T-helper 1 cell (primary cell): ENCODE measurements at regions not wholly inside any gene's neighbourhood (a gene's known extent, or its start where the extent isn't known, plus 50 kb on each side); places are given as distances from the start of the nearest gene placed in this dataset.
A peak's percentile ranks its signal among the peaks of the same experiment; 100 is the strongest.

ENCODE experiments used
- DNase-seq, 5 donors: peaks; one replicate each; pipeline ENCODE4 v3.0.0-alpha.2; 2012 to 2020

- no peak for DNase-seq
Observed at GRCh38 chr15:47179988-47180387, 537.3 kb upstream of the SEMA6D start.

- DNase-seq = no peak
Observed at GRCh38 chr15:47182818-47183217, 534.5 kb upstream of the SEMA6D start.

- no peak for DNase-seq
Observed at GRCh38 chr15:47184003-47184907, 533.0 kb upstream of the SEMA6D start.

GRCh38 chr15:47184908-47185801, 532.1 kb upstream of the SEMA6D start:
- no peak for DNase-seq

- DNase-seq = no peak
Observed at GRCh38 chr15:47186075-47186474, 531.2 kb upstream of the SEMA6D start.

GRCh38 chr15:47188758-47189507, 528.4 kb upstream of the SEMA6D start:
- DNase-seq = no peak

- DNase-seq = no peak
Observed at GRCh38 chr15:47194718-47195117, 522.6 kb upstream of the SEMA6D start.

GRCh38 chr15:47196048-47196447, 521.3 kb upstream of the SEMA6D start:
- DNase-seq = peak in 2 of 5 donors; percentile 23 to 38

GRCh38 chr15:47203993-47204392, 513.3 kb upstream of the SEMA6D start:
- DNase-seq = no peak

GRCh38 chr15:47206358-47206978, 510.8 kb upstream of the SEMA6D start:
- DNase-seq = no peak

- DNase-seq = no peak
Observed at GRCh38 chr15:47209591-47209990, 507.7 kb upstream of the SEMA6D start.

GRCh38 chr15:47212222-47213010, 504.9 kb upstream of the SEMA6D start:
- DNase-seq = no peak

GRCh38 chr15:47213883-47214282, 503.4 kb upstream of the SEMA6D start:
- no peak for DNase-seq

- no peak for DNase-seq
Observed at GRCh38 chr15:47218295-47218694, 499.0 kb upstream of the SEMA6D start.

- DNase-seq = no peak
Observed at GRCh38 chr15:47244361-47244760, 472.9 kb upstream of the SEMA6D start.

GRCh38 chr15:47246317-47246716, 471.0 kb upstream of the SEMA6D start:
- no peak for DNase-seq

GRCh38 chr15:47258521-47258920, 458.8 kb upstream of the SEMA6D start:
- no peak for DNase-seq

- no peak for DNase-seq
Observed at GRCh38 chr15:47265686-47266085, 451.6 kb upstream of the SEMA6D start.

- no peak for DNase-seq
Observed at GRCh38 chr15:47266566-47266965, 450.7 kb upstream of the SEMA6D start.

- DNase-seq = no peak
Observed at GRCh38 chr15:47273864-47274263, 443.4 kb upstream of the SEMA6D start.

- no peak for DNase-seq
Observed at GRCh38 chr15:47283246-47283645, 434.1 kb upstream of the SEMA6D start.

GRCh38 chr15:47288794-47289193, 428.5 kb upstream of the SEMA6D start:
- DNase-seq = no peak
